Ishikawa (cell line): ENCODE measurements at regions not wholly inside any gene's neighbourhood (a gene's known extent, or its start where the extent isn't known, plus 50 kb on each side); places are given as distances from the start of the nearest gene placed in this dataset.

Source experiments
- EP300 ChIP-seq: IDR thresholded peaks from 2 replicates; pipeline ENCODE4 v1.6.1; 2012; ENCODE audit warnings: borderline replicate concordance
- RAD21 ChIP-seq: IDR thresholded peaks from 2 replicates; pipeline ENCODE4 v1.6.1; 2012; ENCODE audit warnings: low read depth
- TEAD4 ChIP-seq: IDR thresholded peaks from 2 replicates; pipeline ENCODE4 v1.6.1; 2012
- YY1 ChIP-seq: IDR thresholded peaks from 2 replicates; pipeline ENCODE4 v1.6.1; 2012; ENCODE audit warnings: low read depth

- TF ChIP-seq RAD21: no peak
- no peak for TF ChIP-seq EP300
- TF ChIP-seq TEAD4: no peak
- no peak for TF ChIP-seq YY1
Measured at GRCh38 chr5:67455970-67456369, 259.4 kb upstream of the CD180 start.
